Activated effector memory CD4-positive, alpha-beta T cell treated with anti-CD3 and anti-CD28 coated beads, Interleukin-2, amount 50 U/mL, for 16 hours (primary cell): ENCODE measurements at regions not wholly inside any gene's neighbourhood (a gene's known extent, or its start where the extent isn't known, plus 50 kb on each side); places are given as distances from the start of the nearest gene placed in this dataset.

Experiments
- DNase-seq: peaks from one replicate; pipeline ENCODE4 v3.0.0-alpha.2; 2020

- DNase-seq, result no peak
Observed at GRCh38 chr1:208523007-208523406, 278.8 kb upstream of the PLXNA2 start.

- no peak for DNase-seq
Observed at GRCh38 chr1:208524376-208524775, 280.2 kb upstream of the PLXNA2 start.

GRCh38 chr1:208524925-208525324 lies 280.7 kb upstream of the PLXNA2 start:
- no peak for DNase-seq

- no peak for DNase-seq
Observed at GRCh38 chr1:208525417-208525816, 281.2 kb upstream of the PLXNA2 start.

GRCh38 chr1:208526613-208527125 lies 282.5 kb upstream of the PLXNA2 start:
- no peak for DNase-seq

- DNase-seq, result no peak
Observed at GRCh38 chr1:208527156-208527555, 283.0 kb upstream of the PLXNA2 start.

GRCh38 chr1:208528578-208529240 lies 284.5 kb upstream of the PLXNA2 start:
- DNase-seq, result no peak

GRCh38 chr1:208531003-208531750 lies 287.0 kb upstream of the PLXNA2 start:
- no peak for DNase-seq

- DNase-seq, result no peak
Observed at GRCh38 chr1:208533746-208534598, 289.8 kb upstream of the PLXNA2 start.

GRCh38 chr1:208534599-208534897 lies 290.4 kb upstream of the PLXNA2 start:
- DNase-seq, result no peak

- no peak for DNase-seq
Observed at GRCh38 chr1:208534979-208535378, 290.8 kb upstream of the PLXNA2 start.

GRCh38 chr1:208535511-208535910 lies 291.3 kb upstream of the PLXNA2 start:
- no peak for DNase-seq

GRCh38 chr1:208536212-208536611 lies 292.0 kb upstream of the PLXNA2 start:
- DNase-seq, result no peak

GRCh38 chr1:208537198-208537597 lies 293.0 kb upstream of the PLXNA2 start:
- DNase-seq, result no peak

- DNase-seq, result no peak
Observed at GRCh38 chr1:208538078-208538477, 293.9 kb upstream of the PLXNA2 start.

GRCh38 chr1:208538587-208538986 lies 294.4 kb upstream of the PLXNA2 start:
- DNase-seq, result no peak

GRCh38 chr1:208540724-208541123 lies 296.5 kb upstream of the PLXNA2 start:
- DNase-seq, result no peak

- DNase-seq, result no peak
Observed at GRCh38 chr1:208541225-208541855, 297.2 kb upstream of the PLXNA2 start.

- no peak for DNase-seq
Observed at GRCh38 chr1:208542309-208542708, 298.1 kb upstream of the PLXNA2 start.

GRCh38 chr1:208544053-208544452 lies 299.9 kb upstream of the PLXNA2 start:
- DNase-seq, result no peak

- no peak for DNase-seq
Observed at GRCh38 chr1:208544794-208545193, 300.6 kb upstream of the PLXNA2 start.

GRCh38 chr1:208551024-208551423 lies 306.8 kb upstream of the PLXNA2 start:
- DNase-seq, result no peak

- DNase-seq, result no peak
Observed at GRCh38 chr1:208551633-208552320, 307.6 kb upstream of the PLXNA2 start.
